Cerebellar nuclear complex (tissue), 1 donor: ENCODE measurements at regions not wholly inside any gene's neighbourhood (a gene's known extent, or its start where the extent isn't known, plus 50 kb on each side); places are given as distances from the start of the nearest gene placed in this dataset.

Source experiments
- DNase-seq, 2 experiments: peaks; one replicate each; lab custom pipeline; 2025; lab: John Stamatoyannopoulos, UW

- no peak for DNase-seq
Measured at GRCh38 chr12:77572371-77572770, 258.3 kb upstream of the NAV3 start.

DNA sequence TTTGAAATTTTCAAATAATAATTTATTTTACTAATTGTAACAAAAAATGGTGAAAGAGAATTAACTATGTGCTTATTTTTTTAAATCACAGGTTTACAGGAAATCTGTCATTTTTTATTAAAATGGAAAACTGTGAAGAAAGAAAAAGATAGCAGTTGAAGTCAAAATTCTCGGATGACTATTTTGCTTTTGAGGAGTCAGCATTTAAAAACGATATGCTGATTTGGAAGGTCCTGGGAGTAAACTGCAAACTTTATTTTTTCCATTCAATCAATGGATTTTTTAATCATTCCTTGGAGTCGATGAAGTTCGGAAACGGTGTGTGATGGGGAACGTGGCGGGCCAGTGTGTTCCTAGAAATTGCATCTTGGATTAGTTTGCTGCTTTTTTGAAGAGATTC lies 258.9 kb upstream of the NAV3 start:
- no peak for DNase-seq

- no peak for DNase-seq
Measured at GRCh38 chr12:77571127-77571526, 259.6 kb upstream of the NAV3 start.

GRCh38 chr12:77569876-77570275 lies 260.8 kb upstream of the NAV3 start:
- DNase-seq: no peak

DNA sequence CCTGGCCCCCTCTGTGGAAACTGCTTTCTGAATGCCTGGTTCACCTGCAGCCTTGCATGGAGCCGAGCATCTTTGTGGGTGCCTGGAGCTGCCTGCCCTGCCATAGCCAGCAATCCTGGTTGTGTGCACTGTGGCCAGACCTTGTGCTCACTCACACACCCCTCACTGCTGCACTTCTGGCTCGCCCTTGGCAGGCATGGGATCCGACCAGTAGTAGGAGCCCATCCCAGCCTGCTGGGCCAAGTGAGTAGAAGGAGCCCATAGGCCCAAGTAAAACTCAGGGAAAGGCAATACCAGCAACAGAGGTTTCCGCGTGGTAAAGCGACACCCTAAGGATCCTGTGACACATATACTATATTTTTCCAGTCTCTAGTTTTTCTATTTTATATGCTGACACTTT lies 270.0 kb upstream of the NAV3 start:
- DNase-seq: no peak

DNA sequence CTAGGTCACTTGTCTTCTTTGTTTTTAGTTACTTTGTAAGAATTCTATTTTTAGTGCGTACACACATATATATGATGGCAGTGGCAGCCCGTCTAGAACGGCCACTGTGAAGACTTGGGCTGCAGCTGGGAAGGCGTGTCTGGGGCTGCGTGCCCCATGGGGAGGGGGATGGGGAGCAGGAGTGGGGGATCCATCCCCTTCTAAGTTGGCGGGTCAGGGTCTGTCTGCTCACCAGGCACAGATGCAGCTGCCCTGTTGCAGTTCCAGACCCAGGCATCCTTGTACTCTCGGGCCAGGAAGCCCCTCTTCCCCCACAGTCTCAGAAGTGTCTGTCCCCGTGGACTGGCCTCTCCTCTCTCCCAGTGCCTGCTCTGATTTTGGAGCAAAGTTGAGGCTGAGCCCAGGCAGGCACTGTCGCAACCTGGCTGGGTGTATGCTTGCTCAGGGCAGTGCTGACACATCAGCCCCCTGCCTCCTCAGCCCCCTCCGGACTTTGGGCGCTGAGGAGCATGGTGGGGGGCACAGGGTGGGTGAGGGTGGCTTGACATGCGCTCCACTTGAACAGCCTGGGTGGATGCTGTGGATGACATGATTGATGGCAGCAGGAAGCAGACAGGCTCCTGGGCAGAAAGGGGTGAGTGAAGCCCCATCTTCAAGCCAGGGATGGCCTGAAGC lies 271.2 kb upstream of the NAV3 start:
- no peak for DNase-seq

DNA sequence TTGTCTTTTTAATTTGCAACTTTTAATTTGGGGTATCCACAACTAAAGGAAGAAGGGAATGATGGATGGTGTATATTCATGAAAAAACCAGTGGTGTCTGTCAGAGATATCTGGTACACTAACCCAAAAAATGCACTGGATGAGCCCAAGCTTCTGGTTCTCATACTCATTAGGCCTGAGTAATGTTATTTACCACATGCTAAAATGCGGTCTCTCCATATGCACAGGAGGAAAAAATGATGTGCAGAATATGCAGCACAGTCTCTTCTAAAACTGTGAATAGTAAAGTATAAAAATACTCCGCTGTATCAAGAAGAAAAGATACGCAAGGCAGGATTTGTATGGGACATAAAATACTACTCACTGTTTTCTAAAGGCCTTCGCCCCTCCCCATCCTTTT lies 275.6 kb upstream of the NAV3 start:
- no peak for DNase-seq

DNA sequence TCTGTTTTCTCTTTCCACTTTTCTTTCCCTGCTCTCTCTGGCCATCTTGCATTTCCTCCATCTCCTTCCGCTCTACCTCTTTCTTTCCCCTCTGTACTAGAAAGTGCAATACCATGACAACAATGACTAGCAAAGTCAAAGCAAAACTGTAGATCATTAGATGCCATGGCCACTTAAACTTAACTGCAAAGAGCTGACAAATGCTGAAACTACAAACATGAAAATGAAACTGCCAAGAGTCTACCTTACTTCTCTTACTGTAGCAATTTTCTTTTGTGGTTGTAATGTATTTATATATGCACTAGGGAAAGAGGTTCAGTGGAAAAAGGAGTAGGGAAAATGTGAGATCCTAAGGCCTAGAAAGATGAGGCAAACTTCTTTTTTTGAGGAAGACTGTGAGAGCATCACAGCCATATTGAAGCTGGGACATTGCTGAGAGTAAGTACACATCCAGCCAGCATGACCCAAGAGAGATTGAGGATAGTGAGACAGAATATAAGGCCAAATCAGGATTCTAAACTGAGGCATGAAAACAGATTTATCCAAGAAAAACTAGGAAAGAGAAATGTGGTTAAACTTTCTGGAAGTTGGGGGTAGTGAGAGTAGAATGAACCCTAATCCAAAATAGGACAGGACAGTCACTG lies 276.6 kb upstream of the NAV3 start:
- no peak for DNase-seq

GRCh38 chr12:77549383-77550128 lies 281.1 kb upstream of the NAV3 start:
- no peak for DNase-seq

DNA sequence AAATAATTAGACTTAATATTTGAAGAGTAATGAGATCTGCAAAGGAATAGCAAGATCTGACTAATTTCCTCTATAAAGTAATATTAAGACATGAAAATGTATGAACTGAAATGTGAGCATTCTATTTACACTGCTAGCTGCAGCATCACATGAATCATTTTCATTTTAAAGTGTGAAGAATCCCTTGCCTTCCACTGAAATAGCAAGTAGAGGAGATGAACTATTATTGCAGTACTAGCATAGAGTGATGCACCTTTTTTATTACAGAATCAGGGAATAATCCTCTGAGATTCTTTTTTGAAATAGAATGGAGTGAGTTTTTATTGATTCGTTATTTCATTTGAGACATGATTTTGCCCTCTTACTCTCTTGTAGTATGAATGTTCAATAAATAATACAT lies 281.9 kb upstream of the NAV3 start:
- DNase-seq: no peak

DNA sequence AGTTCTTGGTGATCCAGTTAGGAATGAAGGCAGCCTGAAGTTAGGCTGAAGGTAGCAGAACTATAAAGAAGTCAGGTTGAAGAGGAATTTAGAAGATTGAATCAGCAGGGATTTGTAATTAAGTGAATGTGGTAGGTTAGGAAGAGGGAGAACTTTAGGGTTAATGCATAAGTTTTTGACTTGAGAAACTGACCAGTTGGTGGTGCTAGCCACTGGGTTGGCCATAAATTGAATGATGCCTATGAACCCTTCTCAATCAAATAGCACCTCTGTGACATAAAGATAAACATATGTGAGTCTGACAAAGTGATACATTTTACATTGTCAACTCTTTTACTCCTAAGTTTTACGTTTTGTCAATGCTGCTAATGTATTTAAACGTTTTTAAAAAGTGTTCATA lies 290.6 kb upstream of the NAV3 start:
- DNase-seq: no peak

GRCh38 chr12:77537663-77538062 lies 293.0 kb upstream of the NAV3 start:
- DNase-seq: no peak

GRCh38 chr12:77535734-77536133 lies 295.0 kb upstream of the NAV3 start:
- DNase-seq: no peak

DNA sequence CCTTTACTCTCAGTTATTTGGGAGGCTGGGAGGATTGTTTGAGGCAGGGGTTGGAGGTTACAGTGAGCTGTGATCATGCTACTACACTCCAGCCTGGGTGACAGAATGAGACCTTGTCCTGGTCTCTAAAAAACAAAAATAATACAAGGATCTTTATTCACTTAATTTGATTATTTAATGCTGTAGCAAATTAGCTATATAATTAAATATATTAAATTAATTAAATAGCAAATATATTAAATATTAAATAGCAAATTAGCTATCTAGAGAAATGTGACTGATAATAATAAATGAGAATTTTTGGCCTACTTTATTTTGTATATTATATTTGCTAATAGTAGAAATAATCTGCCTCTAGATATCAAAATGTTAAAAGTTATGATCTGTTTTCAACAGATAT lies 298.8 kb upstream of the NAV3 start:
- no peak for DNase-seq

DNA sequence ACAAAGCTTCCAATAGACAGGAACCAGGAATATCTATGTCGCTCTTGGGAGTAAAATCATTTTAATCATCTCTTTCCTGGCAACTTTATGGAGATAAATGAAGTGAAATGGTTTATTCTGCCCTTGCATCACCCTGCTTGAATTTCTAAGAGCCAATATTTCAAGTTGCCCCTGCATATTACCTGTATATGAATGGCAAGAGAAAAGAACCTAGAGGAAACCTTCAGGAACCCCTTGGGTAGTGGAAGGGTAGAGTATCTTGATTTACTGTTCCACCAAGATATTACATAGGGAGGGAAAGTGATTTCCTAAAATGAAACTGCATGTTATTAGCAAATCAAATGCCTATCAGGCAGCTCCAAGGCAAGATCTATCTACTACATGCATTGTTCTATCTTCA lies 308.4 kb upstream of the NAV3 start:
- no peak for DNase-seq

GRCh38 chr12:77521508-77522115 lies 309.1 kb upstream of the NAV3 start:
- DNase-seq: no peak

DNA sequence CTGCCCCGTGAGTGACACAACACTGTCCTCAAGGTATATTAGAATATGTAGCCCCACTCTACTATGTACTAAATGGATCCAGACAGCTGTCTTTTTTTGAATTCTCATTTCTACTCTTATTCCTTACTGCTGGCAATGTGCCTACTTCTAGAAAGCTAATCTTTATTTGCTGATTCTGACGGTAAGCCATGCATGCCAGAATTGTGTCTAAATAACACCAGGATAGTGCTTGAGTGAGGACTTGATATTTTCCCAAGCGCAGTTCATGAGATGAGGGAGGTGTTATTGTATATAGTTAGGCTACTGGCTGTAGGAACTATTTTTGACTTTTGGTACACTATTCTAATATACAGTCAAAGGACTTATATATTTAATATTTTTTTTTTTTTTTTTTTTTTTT lies 316.2 kb upstream of the NAV3 start:
- DNase-seq: no peak

- DNase-seq: no peak
Measured at GRCh38 chr12:77510985-77511384, 319.7 kb upstream of the NAV3 start.

- no peak for DNase-seq
Measured at GRCh38 chr12:77504466-77504865, 326.2 kb upstream of the NAV3 start.

- DNase-seq: no peak
Measured at GRCh38 chr12:77500089-77500488, 330.6 kb upstream of the NAV3 start.

- no peak for DNase-seq
Measured at GRCh38 chr12:77497647-77498046, 333.0 kb upstream of the NAV3 start.

- no peak for DNase-seq
Measured at GRCh38 chr12:77496714-77497113, 334.0 kb upstream of the NAV3 start.

- DNase-seq: no peak
Measured at GRCh38 chr12:77494296-77494695, 336.4 kb upstream of the NAV3 start.
